ENCODE measurements at regions not wholly inside any gene's neighbourhood (a gene's known extent, or its start where the extent isn't known, plus 50 kb on each side); places are given as distances from the start of the nearest gene placed in this dataset.

- no peak for TF ChIP-seq CTCF (IDR thresholded peaks at IDR 0.05; ENCODE audit: low read depth, low read length)
- TF ChIP-seq EZH2phosphoT487 (IDR thresholded peaks at IDR 0.05; ENCODE audit: low read depth), result no peak
Observed at GRCh38 chr5:92637247-92637646, 943.8 kb downstream of the NR2F1-AS1 start.

Measured in OCI-LY3 (cell line).